Ureter (tissue), 1 donor: ENCODE measurements at regions not wholly inside any gene's neighbourhood (a gene's known extent, or its start where the extent isn't known, plus 50 kb on each side); places are given as distances from the start of the nearest gene placed in this dataset.
"Not testable (repeated sequence)": the region's sequence is repeated elsewhere in the genome, so short reads cannot be mapped to it uniquely, and the experiment has no call there.

ENCODE experiments used
- DNase-seq: peaks from one replicate; pipeline ENCODE4 v3.0.0-alpha.2; 2020; ENCODE audit warnings: low spot score
- donor health status: DM: yes; HTN: yes; CAD: no.

GRCh38 chr2:215862351-215862771 is 151.0 kb downstream of the MREG start:
- no peak for DNase-seq

DNA sequence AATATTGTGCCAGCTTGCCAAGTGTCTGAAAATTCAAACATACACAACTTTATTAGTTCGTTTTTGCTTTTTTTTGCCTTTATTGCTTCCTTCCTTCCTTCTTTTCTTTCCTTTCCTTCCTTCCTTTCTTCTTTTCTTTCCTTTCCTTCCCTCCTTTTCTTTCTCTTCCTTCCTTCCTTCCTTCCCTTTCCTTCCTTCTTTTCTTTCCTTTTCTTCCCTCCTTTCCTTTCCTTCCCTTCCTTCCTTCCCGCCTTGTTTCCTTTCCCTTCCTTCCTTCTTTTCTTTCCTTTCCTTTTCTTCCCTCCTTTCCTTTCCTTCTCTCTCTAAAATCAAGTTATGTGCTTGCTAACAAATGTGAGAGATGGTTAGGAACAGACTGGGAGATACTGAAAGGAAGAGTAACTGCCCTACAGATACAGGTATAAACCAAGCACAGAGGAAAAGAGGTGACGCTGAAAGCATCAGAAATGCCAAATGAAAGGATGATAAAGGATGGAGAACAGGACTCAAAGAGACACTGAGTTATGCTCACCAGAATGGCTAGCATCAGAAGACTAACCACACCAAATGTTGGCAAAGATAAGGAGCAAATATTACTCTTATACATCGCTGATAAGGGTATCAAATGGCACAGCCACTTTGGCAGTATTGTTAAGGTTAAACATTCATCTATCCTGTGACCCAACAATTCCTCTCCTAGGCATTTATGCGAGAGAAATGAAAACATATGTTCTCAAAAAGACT is 151.6 kb downstream of the MREG start:
- DNase-seq = no peak

- DNase-seq = no peak
These were observed 157.3 kb downstream of the MREG start for GRCh38 chr2:215856080-215856479.

DNA sequence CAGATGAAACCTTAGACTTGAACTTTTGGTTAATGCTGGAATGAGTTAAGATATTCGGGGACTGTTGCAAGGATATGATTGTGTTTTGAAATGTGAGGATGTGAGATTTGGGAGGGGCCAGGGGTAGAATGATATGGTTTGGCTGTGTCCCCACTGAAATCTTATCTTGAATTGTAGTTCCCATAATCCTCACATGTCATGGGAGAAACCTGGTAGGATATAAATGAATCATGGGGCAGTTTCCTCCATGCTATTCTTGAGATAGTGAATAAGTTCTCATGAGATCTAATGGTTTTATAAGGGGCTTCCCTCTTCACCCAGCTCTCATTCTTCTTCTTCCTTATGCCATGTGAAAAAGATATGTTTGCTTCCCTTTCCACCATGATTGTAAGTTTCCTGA is 158.0 kb downstream of the MREG start:
- DNase-seq = not testable (repeated sequence)

- DNase-seq = no peak
These were observed 159.3 kb downstream of the MREG start for GRCh38 chr2:215854008-215854407.

- no peak for DNase-seq
These were observed 161.7 kb downstream of the MREG start for GRCh38 chr2:215851696-215852095.

DNA sequence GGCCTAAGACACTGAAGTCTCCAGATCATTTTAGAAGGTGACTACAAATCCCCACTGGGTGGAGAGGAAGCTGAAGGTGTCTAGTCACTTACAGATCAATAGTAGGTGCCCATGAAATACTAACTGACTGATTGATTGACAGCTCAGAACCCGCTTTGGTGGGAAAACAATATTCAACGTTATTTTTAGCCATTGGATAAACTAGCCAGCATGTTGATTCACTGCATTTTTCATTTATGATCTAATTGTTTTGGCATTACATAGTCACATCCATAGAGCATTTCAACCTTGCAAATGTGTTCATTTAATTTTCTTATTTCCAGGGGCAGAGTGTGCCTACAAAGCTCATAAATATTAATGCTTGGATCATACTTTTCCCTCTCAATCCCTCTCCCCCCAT is 162.3 kb downstream of the MREG start:
- DNase-seq = no peak

- DNase-seq = no peak
These were observed 163.0 kb downstream of the MREG start for GRCh38 chr2:215850380-215850779.

GRCh38 chr2:215849771-215850170 is 163.6 kb downstream of the MREG start:
- no peak for DNase-seq

GRCh38 chr2:215848698-215849097 is 164.7 kb downstream of the MREG start:
- DNase-seq = no peak

GRCh38 chr2:215848146-215848545 is 165.2 kb downstream of the MREG start:
- no peak for DNase-seq

DNA sequence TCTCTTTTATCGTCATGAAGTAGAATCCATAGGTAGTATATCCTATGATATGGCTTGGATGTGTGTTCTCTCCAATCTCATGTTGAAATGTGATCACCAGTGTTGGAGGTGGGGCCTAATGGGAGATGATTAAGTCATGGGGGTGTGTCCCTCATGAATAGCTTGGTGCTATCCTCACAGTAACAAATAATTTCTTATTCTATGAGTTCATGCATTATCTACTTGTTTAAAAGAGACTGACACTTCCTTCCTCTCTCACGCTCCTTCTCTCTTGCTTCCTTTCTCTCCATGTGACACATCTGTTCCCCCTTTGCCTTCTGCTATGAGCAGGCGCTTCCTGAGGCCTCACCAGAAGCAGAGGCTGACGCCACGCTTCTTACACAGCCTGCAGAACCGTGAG is 165.6 kb downstream of the MREG start:
- no peak for DNase-seq

DNA sequence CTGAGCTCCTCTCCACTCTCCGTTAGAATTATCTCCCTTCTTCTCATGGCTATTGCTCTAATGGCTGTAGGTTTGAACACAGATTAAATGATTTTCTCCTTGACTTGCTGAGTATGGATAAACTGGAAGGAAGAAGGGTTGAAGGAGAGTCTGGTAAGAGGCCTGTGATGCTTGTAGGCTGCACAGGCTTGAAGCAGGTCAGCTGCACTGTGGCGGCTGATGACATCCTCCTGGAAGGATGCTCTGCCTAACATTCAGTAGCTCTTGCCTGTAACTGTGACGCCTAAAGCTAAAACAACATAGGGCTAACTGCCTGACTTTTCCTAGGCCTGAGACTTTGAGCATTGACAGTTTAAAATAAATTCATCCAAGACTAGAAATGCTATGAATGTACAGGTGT is 166.3 kb downstream of the MREG start:
- DNase-seq = no peak

DNA sequence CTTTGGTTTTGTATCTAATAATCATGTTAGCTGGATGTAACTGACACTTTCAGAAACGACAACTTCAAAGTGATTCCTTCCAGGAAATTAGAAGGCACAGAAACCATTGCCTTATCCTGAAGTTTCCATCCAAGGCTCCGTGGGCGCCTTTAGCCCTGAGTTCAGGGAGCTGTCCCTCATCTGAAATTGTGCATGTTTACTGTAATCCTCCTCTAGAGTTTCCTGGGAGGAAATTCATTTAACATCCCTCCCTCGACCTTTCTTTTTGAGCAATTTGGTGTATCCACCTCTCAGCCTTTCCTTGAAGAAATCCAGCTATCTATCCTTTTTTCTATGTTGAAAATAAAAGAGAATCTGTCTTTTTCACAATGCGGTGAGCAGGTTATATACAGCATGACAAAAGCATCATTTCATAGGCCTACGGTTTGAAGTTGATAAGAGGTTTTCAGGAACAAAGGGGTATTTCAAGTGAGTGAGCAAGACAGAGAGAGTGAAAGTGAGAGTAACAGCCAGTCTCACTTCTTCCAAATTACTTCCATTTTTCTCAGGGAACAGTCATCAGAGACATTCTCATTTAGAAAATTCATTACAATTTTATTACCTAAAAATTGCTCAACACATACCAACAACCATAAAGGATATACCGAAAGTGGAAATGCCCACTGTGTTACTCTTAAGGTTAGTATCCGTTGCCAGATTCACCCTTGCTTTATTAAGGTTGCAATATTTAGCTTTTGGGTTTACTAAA is 167.3 kb downstream of the MREG start:
- no peak for DNase-seq

DNA sequence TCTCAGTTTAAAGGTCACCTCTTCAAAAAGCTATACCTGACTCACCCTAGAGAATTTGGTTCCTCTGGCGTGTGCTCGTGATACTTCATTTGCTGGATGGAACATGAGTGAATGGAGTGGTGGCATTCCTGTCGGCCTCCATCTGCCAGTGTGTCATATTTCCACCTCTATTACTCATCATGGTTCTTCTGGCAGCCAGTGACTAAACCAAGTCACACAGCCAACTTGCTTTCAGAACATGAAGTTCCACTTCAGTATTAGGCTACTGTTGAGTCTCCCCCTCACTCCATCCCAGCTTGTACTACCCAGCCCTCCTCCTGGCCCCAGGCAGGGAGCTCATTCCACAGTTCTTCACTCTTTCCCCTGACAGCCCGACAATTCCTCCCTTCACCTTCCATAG is 169.8 kb downstream of the MREG start:
- no peak for DNase-seq

- no peak for DNase-seq
These were observed 172.1 kb downstream of the MREG start for GRCh38 chr2:215841175-215841816.

GRCh38 chr2:215839816-215840215 is 173.5 kb downstream of the MREG start:
- no peak for DNase-seq

DNA sequence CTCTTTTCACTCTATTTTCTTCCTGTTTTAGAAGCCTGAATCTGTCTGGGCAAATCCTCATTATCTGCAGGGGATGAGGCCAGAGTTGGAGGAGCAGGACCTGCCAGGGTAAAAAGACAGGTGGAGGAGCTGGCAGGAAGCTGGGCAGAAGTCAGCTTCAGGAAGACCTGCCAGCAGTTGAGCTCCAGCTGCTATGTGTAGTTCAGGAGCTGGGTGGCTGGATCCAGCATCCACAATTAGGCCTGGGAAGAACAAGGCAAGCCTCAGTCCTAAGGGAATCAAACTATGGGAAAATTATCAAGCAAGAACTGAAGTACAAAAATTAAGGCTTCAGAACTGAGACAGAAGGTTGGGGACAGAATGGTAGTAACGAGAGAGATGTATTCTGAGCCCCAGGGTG is 174.0 kb downstream of the MREG start:
- no peak for DNase-seq

- no peak for DNase-seq
These were observed 176.5 kb downstream of the MREG start for GRCh38 chr2:215836881-215837280.

DNA sequence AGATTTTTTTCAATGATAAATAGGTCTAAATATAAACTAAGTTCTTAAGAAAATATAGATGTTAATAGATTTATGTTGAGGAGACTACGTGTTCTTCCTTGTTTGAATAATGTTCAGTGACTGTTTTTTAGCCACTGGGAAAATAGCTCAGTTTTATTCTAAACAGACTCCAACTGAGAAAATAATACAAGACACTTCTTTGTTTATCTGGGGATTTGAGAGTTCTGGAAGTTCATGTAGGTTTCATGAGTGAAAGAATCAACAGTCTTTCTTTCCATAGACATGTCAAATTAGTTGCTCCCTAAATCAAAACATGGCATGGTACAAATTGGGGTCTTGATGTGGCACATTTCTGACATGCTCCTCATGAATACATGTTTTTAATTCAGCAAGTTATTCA is 177.7 kb downstream of the MREG start:
- DNase-seq = no peak

- no peak for DNase-seq
These were observed 178.1 kb downstream of the MREG start for GRCh38 chr2:215835231-215835630.

DNA sequence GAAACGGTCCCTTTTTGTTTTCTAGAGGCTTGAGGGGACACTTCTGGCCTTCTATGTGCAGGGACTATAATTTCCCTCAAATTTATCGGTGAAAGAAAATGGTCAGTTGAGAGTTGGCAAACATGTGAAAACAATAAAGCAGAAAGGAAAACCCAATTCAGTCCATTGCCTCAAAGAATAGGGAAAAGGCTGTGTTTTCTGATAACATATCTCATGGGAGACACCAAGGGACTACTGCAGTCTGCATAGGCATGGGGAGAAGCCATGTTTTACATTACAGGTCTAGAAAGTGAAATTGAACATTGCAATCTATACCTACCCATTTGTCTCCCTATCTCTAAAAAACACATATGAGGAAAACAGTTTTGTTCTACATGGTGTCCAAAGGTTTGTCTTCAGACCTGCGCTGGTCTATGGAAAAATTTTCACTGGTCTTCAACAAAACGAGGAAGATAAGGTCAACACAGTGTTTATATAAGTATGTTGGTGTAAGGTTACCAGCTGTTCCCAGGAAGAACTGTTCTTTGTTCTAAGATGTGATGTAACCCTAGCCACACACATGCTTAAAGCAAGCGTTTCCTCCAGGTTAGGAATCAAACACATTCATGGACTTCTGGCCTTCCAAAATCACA is 179.7 kb downstream of the MREG start:
- no peak for DNase-seq
